Neural crest cell (in vitro differentiated cells): ENCODE measurements at regions not wholly inside any gene's neighbourhood (a gene's known extent, or its start where the extent isn't known, plus 50 kb on each side); places are given as distances from the start of the nearest gene placed in this dataset.

Experiments
- DNase-seq: peaks from one replicate; pipeline ENCODE4 v3.0.0; 2021; ENCODE audit warnings: low read depth, mixed read lengths, low spot score
- H3K27ac Mint-ChIP-seq: one replicate; pipeline ENCODE4 v1.8.0; 2021; ENCODE audit warnings: mild to moderate bottlenecking, mixed read lengths; ENCODE audit not compliant: unreplicated experiment
- H3K27me3 Mint-ChIP-seq: 2 replicates; pipeline ENCODE4 v1.8.0; 2021; ENCODE audit warnings: low read depth, mild to moderate bottlenecking, mixed read lengths
- H3K36me3 Mint-ChIP-seq: 2 replicates; pipeline ENCODE4 v1.8.0; 2021; ENCODE audit warnings: low read depth, mild to moderate bottlenecking, mixed read lengths
- H3K4me1 Mint-ChIP-seq: 2 replicates; pipeline ENCODE4 v1.8.0; 2021; ENCODE audit warnings: mixed read lengths
- H3K4me3 Mint-ChIP-seq: one replicate; pipeline ENCODE4 v1.8.0; 2021; ENCODE audit warnings: mild to moderate bottlenecking, mixed read lengths
- H3K9me3 Mint-ChIP-seq: 2 replicates; pipeline ENCODE4 v1.8.0; 2021; ENCODE audit warnings: mixed read lengths
- TF ChIP-seq, protein P1 (sequence below): fragments of 200-600 bp; sonication (generic); conservative IDR thresholded peaks from 2 replicates; pipeline ENCODE4 v1.5.0; 2021; ENCODE audit warnings: antibody characterized with exemption, mild to moderate bottlenecking

DNA sequence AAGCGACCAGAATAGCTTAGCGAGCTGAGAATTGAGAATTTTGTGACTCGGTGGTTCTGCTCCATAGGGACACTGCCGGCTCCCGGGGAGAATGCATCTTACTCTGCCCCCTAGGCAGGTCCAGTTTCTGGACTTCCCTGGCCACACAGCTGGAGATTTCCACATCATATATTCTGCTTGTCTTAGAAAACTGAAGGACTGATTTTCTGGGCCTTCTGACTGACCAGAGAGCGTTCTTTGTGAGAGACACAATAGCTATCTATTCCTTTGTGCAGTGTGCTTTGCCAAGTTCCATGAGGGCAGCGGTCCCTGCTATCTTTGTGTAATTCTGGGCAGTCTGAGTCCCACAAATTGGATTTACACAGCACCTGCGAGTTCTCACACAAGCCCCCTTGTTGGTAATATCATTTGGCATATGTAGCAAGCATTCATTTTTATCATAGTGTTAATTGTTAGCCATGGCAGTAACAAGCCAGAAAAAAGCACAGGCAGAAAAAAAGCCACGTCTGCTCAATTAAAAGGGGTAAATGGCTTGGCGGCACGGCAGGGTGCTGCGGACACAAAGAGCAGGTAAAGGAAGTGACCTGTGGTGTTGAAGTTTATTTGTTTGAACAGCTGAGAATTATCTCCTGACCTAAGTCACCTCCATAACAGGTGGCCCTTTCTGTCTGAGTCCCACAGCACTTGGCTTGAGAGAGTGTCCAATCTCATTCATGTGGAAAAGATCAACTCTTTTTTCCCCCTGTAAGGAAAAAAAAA is 688.7 kb downstream of the TUSC7 start:
- no peaks in the 10 kb centered on the region for H3K36me3 Mint-ChIP-seq
- H3K4me3 Mint-ChIP-seq = peak overlapping the region; percentile 71
- peak overlapping the region; percentile 82 for H3K27ac Mint-ChIP-seq
- no peaks in the 10 kb centered on the region for H3K27me3 Mint-ChIP-seq
- DNase-seq = peak; percentile 2
- peaks cover 46% of the 10 kb centered on the region for H3K4me1 Mint-ChIP-seq
- TF ChIP-seq, protein P1, sequence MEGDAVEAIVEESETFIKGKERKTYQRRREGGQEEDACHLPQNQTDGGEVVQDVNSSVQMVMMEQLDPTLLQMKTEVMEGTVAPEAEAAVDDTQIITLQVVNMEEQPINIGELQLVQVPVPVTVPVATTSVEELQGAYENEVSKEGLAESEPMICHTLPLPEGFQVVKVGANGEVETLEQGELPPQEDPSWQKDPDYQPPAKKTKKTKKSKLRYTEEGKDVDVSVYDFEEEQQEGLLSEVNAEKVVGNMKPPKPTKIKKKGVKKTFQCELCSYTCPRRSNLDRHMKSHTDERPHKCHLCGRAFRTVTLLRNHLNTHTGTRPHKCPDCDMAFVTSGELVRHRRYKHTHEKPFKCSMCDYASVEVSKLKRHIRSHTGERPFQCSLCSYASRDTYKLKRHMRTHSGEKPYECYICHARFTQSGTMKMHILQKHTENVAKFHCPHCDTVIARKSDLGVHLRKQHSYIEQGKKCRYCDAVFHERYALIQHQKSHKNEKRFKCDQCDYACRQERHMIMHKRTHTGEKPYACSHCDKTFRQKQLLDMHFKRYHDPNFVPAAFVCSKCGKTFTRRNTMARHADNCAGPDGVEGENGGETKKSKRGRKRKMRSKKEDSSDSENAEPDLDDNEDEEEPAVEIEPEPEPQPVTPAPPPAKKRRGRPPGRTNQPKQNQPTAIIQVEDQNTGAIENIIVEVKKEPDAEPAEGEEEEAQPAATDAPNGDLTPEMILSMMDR = no peak
- H3K9me3 Mint-ChIP-seq = no peaks in the 10 kb centered on the region

DNA sequence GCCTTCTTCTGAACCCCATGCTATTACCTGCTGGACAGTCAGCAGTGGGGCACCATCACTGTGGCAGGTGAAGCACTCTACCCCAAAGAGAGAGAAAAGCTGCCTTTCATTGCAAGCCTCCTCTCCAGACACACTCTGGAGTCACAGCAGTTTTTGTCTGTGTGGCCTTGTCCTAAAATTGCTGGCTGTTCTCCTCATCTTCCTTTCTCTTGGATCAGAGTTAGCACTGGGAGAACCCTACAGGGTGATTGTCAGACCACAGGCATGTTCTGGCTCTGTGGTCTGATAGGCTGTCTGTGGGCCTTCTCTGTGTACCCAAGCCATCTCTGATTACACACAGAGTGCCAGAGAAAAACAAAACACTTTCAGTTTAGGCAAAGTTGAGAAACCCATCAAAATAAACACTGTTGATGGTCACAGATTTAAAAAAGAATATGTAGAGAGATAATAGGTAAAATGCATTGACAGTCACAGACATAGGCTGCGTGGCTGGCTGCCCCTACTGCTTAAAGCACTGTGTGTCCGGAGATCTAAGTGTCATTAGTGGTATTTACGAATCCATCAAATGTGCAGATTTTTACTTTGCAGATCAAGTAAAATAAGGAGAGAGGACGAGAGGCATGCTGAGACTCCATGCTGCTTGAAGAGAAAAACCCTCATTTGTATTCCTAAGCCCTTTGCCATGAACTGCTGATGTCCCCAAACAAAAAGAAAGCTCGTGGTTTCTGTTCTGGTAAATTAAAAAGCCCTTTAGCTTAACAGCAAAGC is 689.9 kb downstream of the TUSC7 start:
- Mint-ChIP-seq H3K4me3 (peak overlapping the region; percentile 48), H3K9me3 (no peaks in the 10 kb centered on the region)

GRCh38 chr3:117400303-117400702 is 690.7 kb downstream of the TUSC7 start:
- Mint-ChIP-seq H3K27ac (peak overlapping the region; percentile 36), H3K36me3 (no peaks in the 10 kb centered on the region), H3K4me1 (peaks cover 49% of the 10 kb centered on the region), H3K27me3 (no peaks in the 10 kb centered on the region), H3K9me3 (no peaks in the 10 kb centered on the region), H3K4me3 (no peak overlapping the region)
- DNase-seq = no peak
- TF ChIP-seq, protein P1 = no peak

More for the DNA sequence above, 689.9 kb downstream of the TUSC7 start:
- Mint-ChIP-seq H3K36me3 (no peaks in the 10 kb centered on the region), H3K27me3 (no peaks in the 10 kb centered on the region), H3K4me1 (peaks cover 43% of the 10 kb centered on the region), H3K27ac (peak overlapping the region; percentile 36)
- no peak for DNase-seq
- TF ChIP-seq, protein P1 = no peak

DNA sequence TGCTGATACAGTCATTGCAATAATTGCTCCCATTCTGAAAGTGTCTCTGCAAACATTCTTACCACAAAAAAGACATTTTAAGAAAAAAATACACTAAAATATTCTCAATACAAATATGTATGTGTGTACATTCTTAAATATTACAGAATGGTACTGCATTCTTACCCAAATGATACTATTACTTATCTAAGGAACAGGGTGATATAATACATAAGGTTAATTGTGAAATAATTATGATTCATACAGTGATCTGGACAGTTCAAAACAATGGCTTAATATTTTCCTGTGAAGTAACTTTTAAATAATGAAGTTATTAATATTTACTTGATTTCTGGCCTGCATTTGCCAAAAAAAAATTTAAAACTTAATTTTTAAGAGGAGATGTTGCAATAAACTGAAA is 694.6 kb downstream of the TUSC7 start:
- Mint-ChIP-seq H3K4me1 (peaks cover 27% of the 10 kb centered on the region), H3K36me3 (no peaks in the 10 kb centered on the region), H3K27ac (no peak overlapping the region), H3K4me3 (no peak overlapping the region), H3K27me3 (no peaks in the 10 kb centered on the region), H3K9me3 (peaks cover 2% of the 10 kb centered on the region)
- no peak for DNase-seq
- TF ChIP-seq, protein P1 = no peak

GRCh38 chr3:117404730-117405129 is 695.2 kb downstream of the TUSC7 start:
- no peaks in the 10 kb centered on the region for H3K27me3 Mint-ChIP-seq
- no peak overlapping the region for H3K27ac Mint-ChIP-seq
- H3K4me3 Mint-ChIP-seq = no peak overlapping the region
- peaks cover 23% of the 10 kb centered on the region for H3K4me1 Mint-ChIP-seq
- H3K9me3 Mint-ChIP-seq = peaks cover 2% of the 10 kb centered on the region
- H3K36me3 Mint-ChIP-seq = no peaks in the 10 kb centered on the region
- TF ChIP-seq, protein P1 = no peak
- no peak for DNase-seq
